ENCODE measurements at regions not wholly inside any gene's neighbourhood (a gene's known extent, or its start where the extent isn't known, plus 50 kb on each side); places are given as distances from the start of the nearest gene placed in this dataset.

DNA sequence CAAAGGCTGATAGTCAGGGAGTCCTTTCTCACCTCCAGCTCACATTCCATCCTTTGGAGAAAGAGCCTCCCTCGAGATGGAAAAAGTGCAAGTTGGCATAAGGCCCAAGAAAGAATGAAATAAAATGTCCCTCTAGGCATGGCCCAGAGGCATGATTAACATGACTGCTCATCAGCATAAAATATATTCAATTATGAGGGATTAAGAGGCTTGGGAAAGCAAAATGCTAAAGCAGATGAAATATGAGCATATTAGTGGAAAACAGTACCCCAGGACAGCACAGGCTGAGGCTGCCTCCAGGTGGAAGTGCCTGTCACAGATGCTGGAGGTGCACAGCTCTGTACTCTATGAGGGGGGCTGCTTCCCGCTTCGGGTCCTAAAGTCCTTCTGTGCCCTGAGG lies 347.8 kb upstream of the PLET1 start (continued):
- TF ChIP-seq ZNF841 (CRISPR knock-in tag; IDR thresholded peaks at IDR 0.05; ENCODE audit: borderline replicate concordance) = no peak
- no peak for TF ChIP-seq SMAD1 (CRISPR knock-in tag; IDR thresholded peaks at IDR 0.05; ENCODE audit: borderline replicate concordance, low read depth)
- no peak for TF ChIP-seq ZNF276 (CRISPR knock-in tag; IDR thresholded peaks at IDR 0.05; ENCODE audit: low read depth)
- TF ChIP-seq, protein P1, sequence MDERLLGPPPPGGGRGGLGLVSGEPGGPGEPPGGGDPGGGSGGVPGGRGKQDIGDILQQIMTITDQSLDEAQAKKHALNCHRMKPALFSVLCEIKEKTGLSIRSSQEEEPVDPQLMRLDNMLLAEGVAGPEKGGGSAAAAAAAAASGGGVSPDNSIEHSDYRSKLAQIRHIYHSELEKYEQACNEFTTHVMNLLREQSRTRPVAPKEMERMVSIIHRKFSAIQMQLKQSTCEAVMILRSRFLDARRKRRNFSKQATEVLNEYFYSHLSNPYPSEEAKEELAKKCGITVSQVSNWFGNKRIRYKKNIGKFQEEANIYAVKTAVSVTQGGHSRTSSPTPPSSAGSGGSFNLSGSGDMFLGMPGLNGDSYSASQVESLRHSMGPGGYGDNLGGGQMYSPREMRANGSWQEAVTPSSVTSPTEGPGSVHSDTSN (CRISPR knock-in tag; IDR thresholded peaks at IDR 0.05) = no peak

- Histone ChIP-seq H3K36me3 (replicated peaks in 1 of 2; ENCODE audit: control insufficient read depth in 1 of 2, insufficient read depth in 2 of 2, low read length in 2 of 2) (no peaks in the 10 kb centered on the region), H3K4me2 (ENCODE audit: low read depth, low read length) (no peak overlapping the region), H3K4me1 (ENCODE audit: insufficient read depth, low read length) (peaks cover 19% of the 10 kb centered on the region), H3K9ac (ENCODE audit: insufficient read depth, low read depth, low read length) (no peak overlapping the region), H3K9me3 (ENCODE audit: low read length) (no peaks in the 10 kb centered on the region), H3K79me2 (ENCODE audit: insufficient read depth, low read length) (no peaks in the 10 kb centered on the region), H3K4me3 (replicated peaks in 1 of 3; ENCODE audit: insufficient read depth in 1 of 3, low read depth in 2 of 3, low read length in 3 of 3) (no peak overlapping the region), H4K20me1 (ENCODE audit: insufficient read depth, low read length) (no peaks in the 10 kb centered on the region), H3K27me3 (ENCODE audit: control insufficient read depth in 1 of 2, insufficient read depth in 2 of 2, low read length in 2 of 2) (peaks cover 0 to 3% of the 10 kb centered on the region in 2 experiments; a peak in 1 of 5 replicates), H3K27ac (ENCODE audit: extremely low read length, insufficient read depth, low read length) (no peak overlapping the region), H2AFZ (ENCODE audit: low read length) (no peak overlapping the region)
- in situ Hi-C loops (cut with HindIII; ENCODE audit: extremely low pct_ligation_motif_present, low pct_unique_long_range_greater_than_20kb) = no loop called here
- no TSS peak for BruUV-seq (replicated peaks)
- DNase-seq (ENCODE audit: low spot score) (no peak), ATAC-seq (no peak), FAIRE-seq (no peak)
- CTCF ChIA-PET (ENCODE audit: low intra/inter-chr PET ratio, low total read pairs) = no interaction called here
- intact Hi-C loops (cut with micrococcal nuclease; ENCODE audit: unreplicated experiment) = no loop called here
- POLR2A ChIA-PET = no interaction called here
- TF ChIP-seq AGO2 (optimal IDR thresholded peaks at IDR 0.05; ENCODE audit: low read depth, low read length) (no peak), ZSCAN30 (CRISPR knock-in tag; IDR thresholded peaks at IDR 0.05) (no peak), HMG20A (CRISPR knock-in tag; IDR thresholded peaks at IDR 0.05; ENCODE audit: borderline replicate concordance) (no peak), ZNF333 (CRISPR knock-in tag; IDR thresholded peaks at IDR 0.05; ENCODE audit: borderline replicate concordance) (no peak), HNRNPH1 (optimal IDR thresholded peaks at IDR 0.05; ENCODE audit: low read depth, low read length) (no peak), TERF1 (CRISPR knock-in tag; IDR thresholded peaks at IDR 0.05) (no peak), ZNF792 (CRISPR knock-in tag; IDR thresholded peaks at IDR 0.05) (no peak), ZSCAN20 (CRISPR knock-in tag; IDR thresholded peaks at IDR 0.05; ENCODE audit: borderline replicate concordance) (no peak), MYC (CRISPR knock-in tag; IDR thresholded peaks at IDR 0.05; ENCODE audit: borderline replicate concordance) (no peak), ZNF3 (CRISPR knock-in tag; IDR thresholded peaks at IDR 0.05) (no peak)
- TF ChIP-seq, protein P2, sequence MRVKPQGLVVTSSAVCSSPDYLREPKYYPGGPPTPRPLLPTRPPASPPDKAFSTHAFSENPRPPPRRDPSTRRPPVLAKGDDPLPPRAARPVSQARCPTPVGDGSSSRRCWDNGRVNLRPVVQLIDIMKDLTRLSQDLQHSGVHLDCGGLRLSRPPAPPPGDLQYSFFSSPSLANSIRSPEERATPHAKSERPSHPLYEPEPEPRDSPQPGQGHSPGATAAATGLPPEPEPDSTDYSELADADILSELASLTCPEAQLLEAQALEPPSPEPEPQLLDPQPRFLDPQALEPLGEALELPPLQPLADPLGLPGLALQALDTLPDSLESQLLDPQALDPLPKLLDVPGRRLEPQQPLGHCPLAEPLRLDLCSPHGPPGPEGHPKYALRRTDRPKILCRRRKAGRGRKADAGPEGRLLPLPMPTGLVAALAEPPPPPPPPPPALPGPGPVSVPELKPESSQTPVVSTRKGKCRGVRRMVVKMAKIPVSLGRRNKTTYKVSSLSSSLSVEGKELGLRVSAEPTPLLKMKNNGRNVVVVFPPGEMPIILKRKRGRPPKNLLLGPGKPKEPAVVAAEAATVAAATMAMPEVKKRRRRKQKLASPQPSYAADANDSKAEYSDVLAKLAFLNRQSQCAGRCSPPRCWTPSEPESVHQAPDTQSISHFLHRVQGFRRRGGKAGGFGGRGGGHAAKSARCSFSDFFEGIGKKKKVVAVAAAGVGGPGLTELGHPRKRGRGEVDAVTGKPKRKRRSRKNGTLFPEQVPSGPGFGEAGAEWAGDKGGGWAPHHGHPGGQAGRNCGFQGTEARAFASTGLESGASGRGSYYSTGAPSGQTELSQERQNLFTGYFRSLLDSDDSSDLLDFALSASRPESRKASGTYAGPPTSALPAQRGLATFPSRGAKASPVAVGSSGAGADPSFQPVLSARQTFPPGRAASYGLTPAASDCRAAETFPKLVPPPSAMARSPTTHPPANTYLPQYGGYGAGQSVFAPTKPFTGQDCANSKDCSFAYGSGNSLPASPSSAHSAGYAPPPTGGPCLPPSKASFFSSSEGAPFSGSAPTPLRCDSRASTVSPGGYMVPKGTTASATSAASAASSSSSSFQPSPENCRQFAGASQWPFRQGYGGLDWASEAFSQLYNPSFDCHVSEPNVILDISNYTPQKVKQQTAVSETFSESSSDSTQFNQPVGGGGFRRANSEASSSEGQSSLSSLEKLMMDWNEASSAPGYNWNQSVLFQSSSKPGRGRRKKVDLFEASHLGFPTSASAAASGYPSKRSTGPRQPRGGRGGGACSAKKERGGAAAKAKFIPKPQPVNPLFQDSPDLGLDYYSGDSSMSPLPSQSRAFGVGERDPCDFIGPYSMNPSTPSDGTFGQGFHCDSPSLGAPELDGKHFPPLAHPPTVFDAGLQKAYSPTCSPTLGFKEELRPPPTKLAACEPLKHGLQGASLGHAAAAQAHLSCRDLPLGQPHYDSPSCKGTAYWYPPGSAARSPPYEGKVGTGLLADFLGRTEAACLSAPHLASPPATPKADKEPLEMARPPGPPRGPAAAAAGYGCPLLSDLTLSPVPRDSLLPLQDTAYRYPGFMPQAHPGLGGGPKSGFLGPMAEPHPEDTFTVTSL (CRISPR knock-in tag; IDR thresholded peaks at IDR 0.05; ENCODE audit: borderline replicate concordance) = no peak
These were observed 349.8 kb upstream of the PLET1 start for GRCh38 chr11:112610494-112610893.

Measured in HepG2 (cell line).